MM.1S (cell line): ENCODE measurements at regions not wholly inside any gene's neighbourhood (a gene's known extent, or its start where the extent isn't known, plus 50 kb on each side); places are given as distances from the start of the nearest gene placed in this dataset.

Source experiments
- EZH2 ChIP-seq: fragments of 300-600 bp; sonication (generic); optimal IDR thresholded peaks from 2 replicates; pipeline ENCODE3; 2017; ENCODE audit warnings: low read depth, mild to moderate bottlenecking, antibody characterized with exemption, low read length, mixed read lengths
- EZH2phosphoT487 ChIP-seq: fragments of 300-600 bp; sonication (generic); IDR thresholded peaks from 2 replicates; pipeline ENCODE4 v1.6.1; 2018; ENCODE audit warnings: antibody characterized with exemption, low read length
- TF ChIP-seq, protein P1 (sequence below): fragments of 300-600 bp; sonication (generic); IDR thresholded peaks from 2 replicates; pipeline ENCODE4 v1.5.1; 2016; ENCODE audit warnings: antibody characterized with exemption, low read length, mixed read lengths

DNA sequence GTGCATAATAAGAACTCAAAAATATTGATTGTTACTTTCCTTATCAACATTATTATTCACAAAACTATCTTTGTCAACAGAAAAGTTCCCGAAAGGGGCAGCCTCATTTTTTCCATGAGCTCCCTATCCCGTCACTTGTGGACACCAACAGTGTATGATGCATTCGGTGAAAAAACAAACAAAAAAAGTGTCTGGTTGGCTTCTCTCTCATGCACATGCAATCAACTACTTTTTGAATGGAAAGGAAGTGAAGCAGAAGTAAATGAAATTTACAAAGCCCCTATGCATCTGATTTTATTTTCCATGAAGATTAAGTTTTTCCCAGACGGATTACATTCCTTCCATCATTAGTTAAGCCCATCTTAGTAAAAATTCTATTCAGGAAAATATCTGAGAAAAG, 526.9 kb downstream of the RFC3 start:
- TF ChIP-seq, protein P1, sequence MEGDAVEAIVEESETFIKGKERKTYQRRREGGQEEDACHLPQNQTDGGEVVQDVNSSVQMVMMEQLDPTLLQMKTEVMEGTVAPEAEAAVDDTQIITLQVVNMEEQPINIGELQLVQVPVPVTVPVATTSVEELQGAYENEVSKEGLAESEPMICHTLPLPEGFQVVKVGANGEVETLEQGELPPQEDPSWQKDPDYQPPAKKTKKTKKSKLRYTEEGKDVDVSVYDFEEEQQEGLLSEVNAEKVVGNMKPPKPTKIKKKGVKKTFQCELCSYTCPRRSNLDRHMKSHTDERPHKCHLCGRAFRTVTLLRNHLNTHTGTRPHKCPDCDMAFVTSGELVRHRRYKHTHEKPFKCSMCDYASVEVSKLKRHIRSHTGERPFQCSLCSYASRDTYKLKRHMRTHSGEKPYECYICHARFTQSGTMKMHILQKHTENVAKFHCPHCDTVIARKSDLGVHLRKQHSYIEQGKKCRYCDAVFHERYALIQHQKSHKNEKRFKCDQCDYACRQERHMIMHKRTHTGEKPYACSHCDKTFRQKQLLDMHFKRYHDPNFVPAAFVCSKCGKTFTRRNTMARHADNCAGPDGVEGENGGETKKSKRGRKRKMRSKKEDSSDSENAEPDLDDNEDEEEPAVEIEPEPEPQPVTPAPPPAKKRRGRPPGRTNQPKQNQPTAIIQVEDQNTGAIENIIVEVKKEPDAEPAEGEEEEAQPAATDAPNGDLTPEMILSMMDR = no peak
- no peak for TF ChIP-seq EZH2
- TF ChIP-seq EZH2phosphoT487 = no peak
